Posterior cingulate gyrus (tissue), 11 donors: ENCODE measurements at regions not wholly inside any gene's neighbourhood (a gene's known extent, or its start where the extent isn't known, plus 50 kb on each side); places are given as distances from the start of the nearest gene placed in this dataset.
"Not testable (repeated sequence)": the region's sequence is repeated elsewhere in the genome, so short reads cannot be mapped to it uniquely, and the experiment has no call there.

Experiments
- DNase-seq, 10 donors: peaks; one replicate each; pipeline versions ENCODE4 v3.0.0 to v3.0.0-alpha.2; 2020 to 2021; ENCODE audit warnings: mixed read lengths in 3 of 10
- intact Hi-C: fragments of 100-400 bp; cut with DNase I; formaldehyde crosslinking; loops from one replicate; pipeline ENCODE4 v1.15.1; 2023

DNA sequence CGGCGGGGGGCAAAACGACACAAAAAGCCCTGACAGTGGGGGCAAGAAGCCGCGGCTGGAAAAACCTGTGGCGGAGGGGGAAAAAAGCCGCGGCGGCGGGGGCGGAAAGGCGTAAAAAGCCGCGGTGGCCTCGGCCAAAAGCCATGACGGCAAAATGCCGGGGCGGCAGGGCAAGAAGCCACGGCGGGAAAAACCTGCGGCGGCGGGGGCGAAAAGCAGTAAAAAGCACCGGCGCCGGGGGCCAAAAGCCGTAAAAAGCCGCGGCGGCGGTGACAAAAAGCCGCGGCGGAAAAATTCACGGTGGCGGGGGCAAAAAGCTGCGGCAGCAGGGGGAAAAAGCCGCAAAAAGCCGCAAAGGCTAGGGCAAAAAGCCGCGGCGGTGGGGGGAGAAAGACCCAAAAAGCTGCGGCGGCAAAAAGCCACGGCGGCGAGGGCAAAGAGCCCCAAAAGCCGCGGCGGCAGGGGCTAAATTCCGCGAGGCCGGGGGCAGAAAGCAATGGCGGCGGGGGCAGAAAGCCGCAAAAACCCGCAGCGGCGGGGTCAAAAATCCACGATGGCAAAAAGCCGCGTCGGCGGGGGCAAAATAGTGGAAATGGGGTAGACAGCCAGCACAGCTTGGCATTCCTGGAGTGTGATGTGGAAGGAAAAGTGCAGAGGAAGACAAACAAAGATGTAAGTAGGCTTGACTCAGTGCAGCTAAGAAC, 167.5 kb upstream of the TP53TG3D start:
- DNase-seq: peak in 3 of 10 donors; percentile 7 to 74 (median 46)
- intact Hi-C loops: not testable (repeated sequence)

DNA sequence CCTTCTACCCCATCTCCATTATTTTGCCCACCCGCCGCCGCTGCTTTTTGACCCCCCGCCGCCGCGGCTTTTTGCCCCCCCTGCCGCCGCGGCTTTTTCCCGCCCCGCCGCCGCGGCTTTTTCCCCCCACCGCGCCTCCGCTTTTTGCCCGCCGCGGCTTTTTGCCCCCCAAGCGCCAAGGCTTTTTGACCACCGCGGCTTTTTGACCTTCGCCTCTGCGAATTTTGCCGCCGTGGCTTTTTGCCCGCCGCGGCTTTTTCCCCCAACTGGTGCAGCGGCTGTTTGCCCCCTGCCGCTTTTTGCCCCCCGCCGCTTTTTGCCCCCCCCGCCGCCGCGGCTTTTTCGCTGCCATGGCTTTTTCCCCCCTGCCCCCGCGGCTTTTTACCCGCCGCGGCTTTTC, 137.5 kb upstream of the TP53TG3D start:
- intact Hi-C loops: not testable (repeated sequence)
- peak in 2 of 10 donors; percentile 11 to 19 for DNase-seq

DNA sequence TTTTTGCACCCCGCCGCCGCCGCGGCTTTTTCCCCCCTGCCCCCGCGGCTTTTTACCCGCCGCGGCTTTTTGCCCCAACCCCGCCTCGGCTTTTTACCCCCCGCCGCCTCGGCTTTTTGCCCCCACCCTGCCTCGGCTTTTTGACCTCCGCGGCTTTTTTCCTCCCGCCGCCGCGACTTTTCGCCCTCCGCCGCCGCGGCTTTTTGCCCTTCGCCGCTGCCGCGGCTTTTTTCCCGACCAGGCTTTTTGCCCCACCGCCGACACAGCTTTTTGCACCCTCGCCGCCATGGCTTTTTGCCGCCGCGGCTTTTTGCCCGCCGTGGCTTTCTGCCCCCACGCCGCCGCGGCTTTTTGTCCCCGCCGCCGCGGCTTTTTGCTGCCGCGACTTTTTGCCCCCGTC, 137.0 kb upstream of the TP53TG3D start:
- DNase-seq: peak in 3 of 10 donors; percentile 25 to 53 (median 29)
- intact Hi-C loops: no loop called here

DNA sequence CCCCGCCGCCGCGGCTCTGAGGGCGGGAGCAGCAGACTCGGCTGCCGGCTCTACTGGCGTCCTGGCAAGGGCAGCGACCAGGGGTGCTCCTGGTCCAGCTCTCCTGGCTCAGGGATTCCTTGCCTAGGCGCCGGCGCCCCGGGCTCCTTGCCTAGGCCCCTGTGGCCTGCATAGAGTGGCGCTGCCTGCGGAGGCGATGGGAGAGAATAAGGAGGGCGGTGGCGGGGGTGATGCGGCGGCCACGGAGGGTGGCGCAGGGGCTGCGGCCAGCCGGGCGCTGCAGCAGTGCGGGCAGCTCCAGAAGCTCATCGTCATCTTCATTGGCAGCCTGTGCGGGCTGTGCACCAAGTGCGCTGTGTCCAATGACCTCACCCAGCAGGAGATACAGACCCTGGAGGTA, 136.6 kb upstream of the TP53TG3D start:
- intact Hi-C loops: not testable (repeated sequence)
- DNase-seq: peak in 3 of 10 donors; percentile 39 to 65 (median 50)

DNA sequence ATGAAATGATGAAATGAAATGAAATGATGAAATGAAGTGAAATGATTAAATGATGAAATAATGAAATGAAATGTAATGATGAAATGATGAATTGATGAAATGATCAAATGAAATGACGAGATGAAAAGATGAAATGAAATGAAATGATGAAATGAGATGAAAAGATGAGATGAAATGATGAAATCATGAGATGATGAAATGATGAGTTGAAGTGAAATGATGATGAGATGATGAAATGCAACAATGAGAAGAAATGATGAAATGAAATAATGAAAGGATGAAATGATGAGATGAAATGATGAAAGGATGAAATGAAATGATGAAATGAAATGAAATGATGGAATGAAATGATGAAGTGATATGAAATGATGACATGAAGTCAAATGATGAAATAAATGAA, 132.7 kb upstream of the TP53TG3D start:
- intact Hi-C loops, DNase-seq: not testable (repeated sequence)

DNA sequence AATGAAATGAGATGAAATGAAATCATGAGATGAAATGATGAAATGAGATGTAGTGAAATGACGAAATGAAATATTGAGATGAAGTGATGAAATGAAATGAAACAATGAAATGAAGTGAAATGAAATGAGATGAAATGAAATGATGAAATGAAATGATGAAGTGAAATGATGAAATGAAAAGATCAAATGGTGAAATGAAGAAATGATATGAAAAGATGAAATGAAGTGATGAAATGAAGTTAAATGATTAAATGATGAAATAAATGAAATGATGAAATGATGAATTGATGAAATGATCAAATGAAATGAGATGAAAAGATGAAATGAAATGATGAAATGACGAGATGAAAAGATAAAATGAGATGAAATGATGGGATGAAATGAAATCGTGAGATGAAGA, 132.3 kb upstream of the TP53TG3D start:
- intact Hi-C loops, DNase-seq: not testable (repeated sequence)

DNA sequence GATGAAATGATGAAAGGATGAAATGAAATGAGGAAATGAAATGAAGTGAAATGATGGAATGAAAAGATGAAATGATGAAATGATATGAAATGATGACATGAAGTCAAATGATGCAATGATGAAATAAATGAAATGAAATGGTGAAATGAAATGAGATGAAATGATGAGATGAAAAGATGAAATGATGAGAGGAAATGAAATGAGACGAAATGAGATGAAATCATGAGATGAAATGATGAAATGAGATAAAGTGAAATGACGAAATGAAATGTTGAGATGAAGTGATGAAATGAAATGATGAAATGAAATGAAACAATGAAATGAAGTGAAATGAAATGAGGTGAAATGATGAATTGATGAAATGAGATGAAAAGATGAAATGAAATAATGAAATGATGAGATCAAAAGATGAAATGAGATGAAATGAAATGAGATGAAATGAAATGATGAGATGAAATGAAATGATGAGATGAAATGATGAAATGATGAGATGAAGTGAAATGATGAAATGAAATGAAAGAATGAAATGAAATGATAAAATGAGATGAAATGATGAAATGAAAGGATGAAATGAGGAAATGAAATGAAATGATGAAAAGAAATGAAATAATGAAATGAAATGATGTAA, 131.7 kb upstream of the TP53TG3D start:
- intact Hi-C loops, DNase-seq: not testable (repeated sequence)

DNA sequence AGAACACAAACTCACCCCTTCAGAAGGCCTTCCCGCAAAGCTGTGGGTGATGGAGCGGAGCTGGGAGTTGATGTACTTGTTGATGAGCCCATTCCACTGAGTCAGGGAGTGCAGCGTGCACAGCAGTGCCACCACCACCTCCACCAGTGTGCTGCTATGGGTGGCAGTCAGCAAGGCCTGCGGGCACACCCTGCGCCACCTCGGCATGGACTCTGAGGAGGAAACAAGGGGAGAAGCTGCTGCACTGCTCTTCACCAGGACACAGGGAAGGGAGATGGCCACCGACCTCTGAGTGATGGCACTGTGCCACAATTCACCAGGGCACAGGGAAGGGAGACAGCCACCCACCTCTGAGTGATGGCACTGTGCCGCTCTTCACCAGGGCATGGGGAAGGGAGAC, 100.7 kb upstream of the TP53TG3D start:
- intact Hi-C loops, DNase-seq: not testable (repeated sequence)

DNA sequence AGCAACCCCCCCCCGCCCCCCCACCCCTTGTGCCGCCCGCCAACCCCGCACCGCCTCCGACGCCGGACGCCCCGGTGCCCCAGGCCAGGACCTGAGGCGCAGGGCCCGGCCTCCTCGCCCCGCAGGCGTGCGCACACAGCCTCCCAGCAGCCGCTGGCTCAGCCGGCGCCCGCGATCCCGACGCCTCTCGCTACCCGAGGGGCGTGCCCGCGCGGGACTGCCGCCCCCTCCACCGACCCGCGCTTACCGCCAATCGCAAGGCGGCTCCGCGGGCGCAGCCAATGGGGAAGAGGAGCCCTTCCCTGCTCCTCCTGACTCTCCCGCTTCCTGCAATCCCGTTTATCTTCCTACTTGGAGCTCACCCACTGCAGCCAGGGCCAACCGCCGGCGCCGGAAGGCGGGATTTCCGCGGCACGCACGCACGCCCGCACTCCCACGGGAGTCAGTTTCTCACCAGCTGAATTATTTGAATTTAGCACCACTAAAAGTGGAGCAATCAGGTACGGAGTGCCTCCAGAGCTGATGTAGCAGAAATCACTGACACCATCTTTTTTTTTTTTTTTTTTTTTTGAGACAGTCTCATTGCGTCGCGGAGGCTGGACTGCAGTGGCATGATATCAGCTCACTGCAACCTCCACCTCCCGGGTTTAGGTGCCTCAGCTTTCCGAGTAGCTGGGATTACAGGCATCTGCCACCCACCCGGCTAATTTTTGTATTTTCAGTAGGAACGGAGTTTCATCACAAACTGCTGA, 65.0 kb upstream of the TP53TG3D start:
- intact Hi-C loops, DNase-seq: not testable (repeated sequence)

DNA sequence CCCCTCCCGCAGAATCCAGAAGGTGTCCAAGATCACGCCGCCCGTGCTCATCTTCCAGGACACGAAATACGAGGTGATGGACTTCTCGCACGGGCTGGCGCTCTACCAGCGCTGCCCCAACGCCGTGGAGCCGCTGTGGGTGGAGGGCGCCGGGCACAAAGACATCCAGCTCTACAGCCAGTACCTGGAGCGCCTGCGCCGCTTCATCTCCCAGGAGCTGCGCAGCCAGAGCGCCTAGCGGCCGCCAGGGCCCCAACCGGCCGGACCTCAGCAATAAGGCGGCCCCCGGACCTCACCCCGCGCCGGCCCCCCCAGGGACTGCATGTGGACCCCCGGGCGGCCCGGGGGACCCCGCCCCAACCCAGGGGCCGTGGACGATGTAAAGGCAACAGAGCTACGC, 50.5 kb upstream of the TP53TG3D start:
- intact Hi-C loops: not testable (repeated sequence)
- peak in 2 of 10 donors; percentile 6 to 45 for DNase-seq
